Posterior vena cava (tissue), 2 donors: ENCODE measurements at regions not wholly inside any gene's neighbourhood (a gene's known extent, or its start where the extent isn't known, plus 50 kb on each side); places are given as distances from the start of the nearest gene placed in this dataset.
"Not testable (repeated sequence)": the region's sequence is repeated elsewhere in the genome, so short reads cannot be mapped to it uniquely, and the experiment has no call there.

ENCODE experiments used
- DNase-seq: peaks from one replicate; pipeline ENCODE4 v3.0.0-alpha.2; 2020; ENCODE audit warnings: low spot score
- intact Hi-C, 2 donors: fragments of 100-400 bp; cut with DNase I; formaldehyde crosslinking; loops; one replicate each; pipeline versions ENCODE4 v1.14.1 to v1.14.2; 2022 to 2023
- donor health status: DM: yes; HTN: yes; CAD: no.
- donor health status: DM: yes; HTN: yes; CAD: no.

DNA sequence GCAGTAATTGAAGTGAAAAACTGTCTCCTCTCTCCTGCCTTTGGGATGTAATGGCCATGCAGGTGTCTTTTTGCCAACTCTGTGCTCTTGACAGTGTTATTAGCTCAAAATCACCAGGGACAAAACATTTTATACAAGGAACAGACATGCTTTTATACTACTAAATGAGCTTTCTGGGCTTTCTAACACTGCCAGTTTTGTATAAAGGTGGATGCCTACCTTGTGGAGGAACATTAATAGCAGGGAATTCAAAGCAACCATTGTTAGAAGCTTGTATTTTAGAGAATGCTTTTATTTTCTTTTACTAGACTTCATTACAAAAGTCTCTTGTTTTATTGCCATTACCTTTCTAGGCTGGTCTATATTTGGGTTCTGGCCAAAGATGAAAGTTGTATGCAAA, 54.7 kb upstream of the ARSJ start:
- no peak for DNase-seq
- intact Hi-C loops, result no loop called here

DNA sequence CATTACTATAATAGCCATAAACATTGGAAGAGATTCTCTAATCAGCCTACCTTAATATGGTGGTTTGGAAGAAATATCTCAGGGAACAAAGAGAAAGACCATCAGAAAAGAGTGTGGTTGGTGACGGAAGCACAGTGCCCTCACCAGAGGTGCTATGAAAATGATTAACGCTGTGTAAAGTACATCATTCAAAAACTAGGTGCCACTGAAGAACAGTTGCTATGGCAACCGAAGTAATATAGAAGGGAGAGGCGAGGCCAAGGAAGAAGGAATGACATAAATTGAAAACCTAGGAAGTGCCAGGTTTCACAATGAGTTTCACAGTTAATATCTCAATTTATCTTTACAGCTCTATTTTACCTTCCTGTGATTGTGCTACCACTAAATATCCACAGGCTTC, 57.0 kb upstream of the ARSJ start:
- DNase-seq, result no peak
- intact Hi-C loops, result no loop called here

DNA sequence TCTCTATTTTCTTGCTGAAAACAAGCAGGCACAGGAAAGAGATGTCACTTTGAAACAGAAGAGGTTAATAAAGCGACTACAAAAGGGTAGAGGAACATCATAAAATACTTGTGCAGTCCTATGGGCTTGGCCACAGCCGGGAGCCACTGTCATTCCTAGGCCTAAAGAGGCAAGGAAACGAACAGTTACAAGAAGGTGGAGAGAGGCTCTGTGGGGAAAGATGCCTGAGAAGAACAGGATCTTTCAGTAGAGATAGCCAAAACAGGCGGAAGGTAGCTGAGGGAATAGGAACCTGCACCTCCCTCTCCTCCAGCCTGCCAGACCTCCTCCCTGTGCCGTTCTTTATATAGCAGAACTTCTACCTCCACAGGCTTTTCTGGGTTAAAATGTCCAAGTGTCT, 57.4 kb upstream of the ARSJ start:
- no peak for DNase-seq
- intact Hi-C loops, result no loop called here

DNA sequence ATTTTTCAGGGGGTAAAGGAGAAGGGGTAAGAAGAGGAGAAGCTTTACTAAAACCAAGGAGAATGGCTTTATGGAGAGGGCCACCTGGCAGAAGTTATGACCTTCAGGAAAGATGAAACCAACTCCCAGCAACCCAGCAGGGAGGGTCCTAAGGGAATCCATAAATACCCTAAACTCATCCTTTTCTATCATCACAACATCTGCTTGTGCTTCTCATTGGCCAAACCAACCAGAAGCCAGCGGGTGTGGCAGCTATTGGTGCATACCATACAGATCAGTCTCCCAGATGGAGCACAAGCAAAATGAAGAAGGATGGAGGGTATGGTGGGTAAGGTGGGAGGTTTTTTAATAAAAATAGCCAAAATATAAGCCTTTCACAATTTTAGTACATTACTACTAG, 58.5 kb upstream of the ARSJ start:
- intact Hi-C loops, result no loop called here
- DNase-seq, result no peak

DNA sequence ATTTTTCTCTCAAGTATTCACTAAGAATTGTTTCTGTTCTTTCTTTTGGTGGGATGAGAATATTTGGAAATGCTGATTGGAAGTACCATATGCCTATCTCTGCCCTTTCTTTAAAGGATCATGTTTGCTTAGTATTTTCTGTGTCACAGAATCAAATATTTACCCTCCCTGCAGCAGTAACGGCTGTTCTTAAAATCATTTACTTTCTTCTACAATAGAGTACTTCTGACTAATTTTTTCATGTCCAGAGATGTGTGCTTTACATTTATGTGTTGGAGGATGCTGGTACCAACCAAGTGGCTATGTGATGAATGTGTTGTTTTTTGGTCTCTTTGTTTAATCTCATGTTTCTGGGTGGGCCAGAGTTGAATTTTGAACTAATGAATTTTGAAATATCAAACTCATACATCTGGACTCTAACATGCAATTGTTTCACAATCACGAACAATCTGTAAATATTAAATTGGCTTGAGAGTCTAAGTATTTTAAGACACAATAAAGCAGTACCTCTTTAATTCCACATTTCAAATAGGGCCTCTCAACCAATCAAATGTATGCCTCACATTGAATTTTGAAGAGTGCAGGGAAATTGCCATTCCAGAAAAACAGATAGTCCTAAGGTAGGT, 59.4 kb upstream of the ARSJ start:
- intact Hi-C loops, result no loop called here
- DNase-seq, result no peak

DNA sequence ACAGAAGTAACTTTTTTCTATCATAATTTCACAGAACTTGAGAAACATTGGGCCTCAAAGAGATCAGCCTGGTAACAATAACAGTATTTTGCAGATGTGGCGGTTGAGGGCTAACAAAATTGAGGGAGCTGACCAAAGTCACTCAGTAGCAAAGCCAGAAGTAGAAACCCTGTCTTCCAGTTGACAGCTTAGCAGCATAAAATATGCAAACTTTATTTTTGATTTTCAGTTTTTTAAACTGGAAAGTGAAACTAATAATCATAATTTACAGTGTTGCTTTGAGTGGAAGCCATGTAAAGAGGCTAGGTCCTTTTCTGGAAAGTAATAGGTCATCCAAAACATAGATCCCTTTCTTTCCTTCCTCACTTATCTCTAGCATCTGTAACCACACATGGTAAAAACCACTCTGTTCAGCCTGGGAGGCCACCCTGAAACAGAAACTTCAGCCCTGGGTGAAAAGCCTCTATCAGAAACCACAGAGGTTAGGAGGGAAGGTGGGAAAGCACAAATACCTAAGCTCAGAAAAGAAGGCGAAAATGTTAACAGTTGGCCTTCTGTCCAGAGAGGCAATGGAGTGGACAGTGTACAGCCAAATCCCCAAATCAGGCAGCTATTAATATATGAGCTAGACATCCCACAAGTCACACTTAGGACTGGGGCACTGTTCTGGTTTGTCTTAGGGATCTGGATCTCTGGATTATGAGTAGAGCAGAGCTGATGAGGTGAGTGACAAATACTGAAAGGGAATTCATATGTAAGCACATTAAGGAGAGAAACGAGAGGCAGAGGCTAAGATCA, 61.1 kb upstream of the ARSJ start:
- DNase-seq, result no peak
- intact Hi-C loops, result no loop called here

DNA sequence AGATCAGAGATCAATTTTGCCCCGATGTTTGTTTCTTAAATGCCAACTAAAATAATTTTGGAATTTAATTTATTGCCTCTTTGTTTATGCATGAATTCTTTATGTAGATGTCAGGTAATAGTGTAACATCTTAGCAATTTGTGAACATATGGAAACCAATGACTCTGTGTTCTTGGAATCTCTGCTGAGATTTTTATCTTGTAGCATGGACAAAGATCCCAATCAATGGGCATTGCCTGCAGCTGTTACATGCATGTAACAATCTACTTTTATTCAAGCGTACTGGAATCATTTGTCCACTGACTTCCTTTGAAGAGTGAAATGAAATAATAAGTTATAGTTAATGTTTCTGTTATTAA, 61.6 kb upstream of the ARSJ start:
- DNase-seq, result no peak
- intact Hi-C loops, result no loop called here

DNA sequence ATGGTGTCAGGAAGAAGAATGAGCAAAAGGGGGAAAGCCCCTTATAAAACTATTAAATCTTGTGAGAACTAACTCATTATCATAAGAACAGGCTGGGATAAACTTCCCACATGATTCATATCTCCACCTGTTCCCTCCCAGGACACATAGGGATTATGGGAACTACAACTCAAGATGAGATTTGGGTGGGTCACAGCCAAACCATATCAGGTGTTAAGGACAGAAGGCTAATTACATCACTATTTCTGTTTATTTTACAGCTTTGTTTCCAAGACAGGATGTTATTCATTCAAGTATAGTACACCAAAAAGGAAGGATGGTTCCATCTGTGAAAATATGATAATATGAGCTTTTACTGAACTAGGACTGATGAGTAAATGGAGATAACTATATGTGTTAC, 63.7 kb upstream of the ARSJ start:
- intact Hi-C loops, result no loop called here

DNA sequence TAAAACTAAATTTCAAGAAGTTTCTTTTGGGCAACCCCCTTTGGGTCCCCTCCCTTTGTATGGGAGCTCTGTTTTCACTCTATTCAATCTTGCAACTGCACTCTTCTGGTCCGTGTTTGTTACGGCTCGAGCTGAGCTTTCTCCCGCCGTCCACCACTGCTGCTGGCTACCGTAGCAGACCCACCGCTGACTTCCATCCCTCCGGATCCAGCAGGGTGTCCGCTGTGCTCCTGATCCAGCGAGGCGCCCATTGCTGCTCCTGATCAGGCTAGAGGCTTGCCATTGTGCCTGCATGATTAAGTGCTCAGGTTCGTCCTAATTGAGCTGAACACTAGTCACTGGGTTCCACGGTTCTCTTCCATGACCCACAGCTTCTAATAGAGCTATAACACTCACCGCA, 64.9 kb upstream of the ARSJ start:
- DNase-seq, intact Hi-C loops: not testable (repeated sequence)

More for the DNA sequence above, 63.7 kb upstream of the ARSJ start:
- DNase-seq, result no peak

DNA sequence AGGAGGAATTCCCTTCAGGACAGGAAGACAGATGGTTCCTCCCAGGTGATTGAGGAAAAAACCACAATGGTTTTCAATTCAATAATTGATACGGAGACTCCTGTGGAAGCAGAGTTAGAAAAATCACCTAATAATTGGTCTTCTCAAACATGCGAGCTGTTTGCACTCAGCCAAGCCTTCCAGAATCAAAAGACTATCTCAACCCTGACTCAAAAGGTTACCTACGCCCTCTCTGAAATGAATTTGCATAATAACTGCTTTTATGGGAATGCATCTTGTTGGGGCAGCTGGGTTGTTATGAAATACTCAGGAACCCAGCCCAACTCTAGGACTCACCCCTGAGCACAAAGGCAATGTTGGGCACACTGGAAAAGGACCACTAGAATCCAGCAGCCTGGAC, 66.9 kb upstream of the ARSJ start:
- intact Hi-C loops, result no loop called here
- DNase-seq, result no peak

DNA sequence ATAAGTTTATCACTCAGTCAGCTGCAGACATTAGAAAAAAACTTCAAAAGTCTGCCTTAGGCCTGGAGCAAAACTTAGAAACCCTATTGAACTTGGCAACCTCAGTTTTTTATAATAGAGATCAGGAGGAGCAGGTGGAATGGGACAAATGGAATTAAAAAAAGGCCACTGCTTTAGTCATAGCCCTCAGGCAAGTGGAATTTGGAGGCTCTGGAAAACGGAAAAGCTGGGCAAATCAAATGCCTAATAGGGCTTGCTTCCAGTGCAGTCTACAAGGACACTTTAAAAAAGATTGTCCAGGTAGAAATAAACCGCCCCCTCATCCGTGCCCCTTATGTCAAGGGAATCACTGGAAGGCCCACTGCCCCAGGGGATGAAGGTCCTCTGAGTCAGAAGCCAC, 68.7 kb upstream of the ARSJ start:
- intact Hi-C loops, DNase-seq: not testable (repeated sequence)

DNA sequence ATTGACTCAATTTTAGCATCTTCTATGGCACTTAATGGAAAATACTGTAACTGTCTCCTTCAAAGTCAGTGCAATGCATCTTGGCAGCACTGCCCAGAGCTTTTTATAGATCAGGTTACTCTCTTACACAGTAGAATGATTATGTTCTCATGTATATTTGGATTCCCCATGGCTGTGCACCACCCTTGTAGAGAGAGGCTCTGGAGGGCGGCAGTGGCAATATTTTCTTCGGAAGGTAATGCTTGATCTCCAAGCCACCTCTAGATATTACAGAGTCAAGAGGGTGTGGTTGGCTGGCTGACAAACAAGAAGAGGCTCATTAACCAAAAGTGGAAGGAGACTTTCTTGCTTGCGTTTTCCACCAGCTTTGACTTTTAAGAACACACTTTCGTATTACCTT, 72.8 kb upstream of the ARSJ start:
- no peak for DNase-seq
- intact Hi-C loops, result no loop called here

DNA sequence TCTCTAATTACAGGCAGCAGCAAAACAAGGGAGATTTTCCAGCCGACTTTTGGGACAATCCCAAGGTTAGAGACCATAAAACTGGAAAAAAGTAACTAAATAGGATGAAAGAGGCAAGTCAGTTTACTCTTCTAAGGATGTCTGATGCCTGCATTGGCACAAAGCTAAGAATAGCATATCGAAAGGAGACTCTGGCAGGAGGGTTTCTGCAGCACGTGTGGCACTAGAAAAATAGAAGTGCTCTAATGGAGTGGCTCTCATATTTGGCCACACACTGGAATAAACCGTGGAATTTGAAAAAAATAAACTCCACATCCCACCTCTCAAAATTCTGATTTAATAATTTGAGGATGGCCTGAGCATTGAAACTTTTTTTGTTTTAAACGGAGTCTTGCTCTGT, 77.2 kb upstream of the ARSJ start:
- intact Hi-C loops, result no loop called here
- DNase-seq, result no peak

DNA sequence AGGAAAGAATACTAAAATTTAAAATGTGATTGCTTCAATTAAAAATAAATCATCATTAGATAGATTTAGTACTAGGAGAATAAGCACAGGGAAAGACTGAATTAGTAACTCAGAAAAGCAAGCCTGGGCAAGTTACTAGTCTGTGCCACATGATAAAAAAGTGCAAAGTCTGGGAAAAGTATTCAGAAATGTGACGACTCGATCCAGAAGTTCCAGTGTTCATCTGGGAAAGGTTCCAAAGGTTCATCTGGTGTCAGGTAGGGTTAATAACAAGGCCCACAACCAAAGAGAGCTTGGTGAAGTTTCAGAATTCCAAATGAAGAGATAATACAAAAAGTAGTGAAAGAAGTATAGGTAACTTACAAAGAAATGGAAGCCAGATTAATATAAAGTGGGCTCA, 78.3 kb upstream of the ARSJ start:
- DNase-seq, result no peak
- intact Hi-C loops, result no loop called here

DNA sequence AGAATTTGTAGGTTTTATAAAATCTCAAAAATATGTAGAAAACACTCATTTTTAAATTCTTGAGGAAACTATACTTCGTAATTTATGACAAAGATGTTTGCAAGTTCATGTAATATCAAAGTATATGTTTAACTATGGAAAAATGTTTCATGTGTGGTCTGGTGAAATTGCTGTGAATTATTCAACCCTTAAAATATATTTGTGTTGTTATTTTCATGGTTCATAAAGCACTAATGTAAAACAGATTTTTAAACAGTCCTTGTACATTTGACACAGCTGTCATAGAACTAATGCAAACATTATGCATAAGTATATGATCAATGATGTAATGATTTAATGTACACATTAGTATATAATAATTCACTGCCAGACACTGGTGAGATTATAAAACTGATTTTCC, 83.1 kb upstream of the ARSJ start:
- DNase-seq, result no peak
- intact Hi-C loops, result no loop called here

DNA sequence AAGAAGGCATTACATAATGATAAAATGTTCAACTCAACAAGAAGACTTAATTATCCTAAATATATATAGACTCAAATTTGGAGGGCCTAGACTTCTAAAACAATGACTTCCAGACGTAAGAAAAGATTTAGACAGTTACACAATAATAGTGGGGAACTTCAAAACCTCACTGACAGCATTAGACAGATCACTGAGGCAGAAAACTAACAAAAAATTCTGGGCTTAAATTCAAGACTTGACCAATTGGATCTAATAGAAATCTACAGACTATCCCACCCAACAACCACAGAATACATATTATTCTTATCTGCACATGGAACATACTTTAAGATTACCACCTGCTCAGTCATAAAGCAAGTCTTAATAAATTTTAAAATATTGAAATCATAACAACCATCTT, 93.3 kb upstream of the ARSJ start:
- intact Hi-C loops, result loop anchor here in 1 of 2 donors (10.0 kb wide), 1 partner anchor 678 kb away; no protein-coding TSS in a partner anchor
- DNase-seq, result no peak

DNA sequence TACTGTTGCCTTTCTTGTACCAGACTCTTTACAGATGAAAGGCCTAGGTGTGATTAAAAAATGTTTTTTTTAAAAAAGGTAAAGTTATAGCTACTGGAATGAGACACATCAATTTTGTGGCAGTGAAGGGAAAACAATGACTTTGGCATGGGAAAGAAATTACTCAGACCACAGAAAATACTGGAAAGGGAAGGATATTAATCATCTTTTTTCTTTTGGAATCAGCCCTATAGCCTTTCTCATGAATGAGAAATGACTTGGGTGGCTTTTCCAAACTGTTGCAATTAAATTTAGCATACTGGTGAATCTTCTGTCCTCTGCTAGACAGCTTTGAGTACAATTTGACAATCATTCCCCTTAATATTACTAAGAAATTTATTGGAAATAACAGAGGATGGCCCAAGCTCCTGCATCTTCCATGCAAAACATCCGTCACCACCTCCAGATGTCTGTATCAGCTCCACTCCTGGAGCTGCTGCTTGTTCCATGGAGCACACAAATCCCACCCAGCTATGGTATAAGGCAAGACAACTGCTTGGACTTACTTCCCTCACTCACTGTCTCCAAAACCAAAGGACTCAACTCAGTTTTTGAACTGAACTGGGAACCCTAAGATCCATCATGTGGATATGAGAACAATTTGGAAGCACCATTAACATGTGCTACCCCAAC, 97.6 kb upstream of the ARSJ start:
- no peak for DNase-seq
- intact Hi-C loops, result loop anchor here in 1 of 2 donors (10.0 kb wide), 1 partner anchor 682 kb away; no protein-coding TSS in a partner anchor

DNA sequence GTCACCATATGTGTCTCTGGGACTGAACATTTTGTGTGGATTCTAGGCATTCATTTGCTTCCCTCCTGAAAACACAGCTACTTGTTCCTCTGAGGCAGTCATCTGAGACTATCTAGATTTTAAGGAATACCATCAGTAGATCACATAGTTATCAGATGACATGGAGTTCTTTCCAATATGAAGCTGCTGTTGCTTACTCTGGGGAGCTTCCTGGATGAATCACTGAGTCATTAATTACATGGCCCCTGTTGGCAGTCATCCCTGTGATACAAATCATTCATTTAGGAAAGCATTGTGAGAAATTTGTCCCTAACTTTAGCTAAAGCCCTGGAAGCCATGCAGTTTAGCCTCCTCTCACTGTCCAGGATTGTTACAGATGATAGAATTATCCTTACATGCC, 98.2 kb upstream of the ARSJ start:
- no peak for DNase-seq
- intact Hi-C loops, result loop anchor here in 1 of 2 donors (10.0 kb wide), 1 partner anchor 683 kb away; no protein-coding TSS in a partner anchor

DNA sequence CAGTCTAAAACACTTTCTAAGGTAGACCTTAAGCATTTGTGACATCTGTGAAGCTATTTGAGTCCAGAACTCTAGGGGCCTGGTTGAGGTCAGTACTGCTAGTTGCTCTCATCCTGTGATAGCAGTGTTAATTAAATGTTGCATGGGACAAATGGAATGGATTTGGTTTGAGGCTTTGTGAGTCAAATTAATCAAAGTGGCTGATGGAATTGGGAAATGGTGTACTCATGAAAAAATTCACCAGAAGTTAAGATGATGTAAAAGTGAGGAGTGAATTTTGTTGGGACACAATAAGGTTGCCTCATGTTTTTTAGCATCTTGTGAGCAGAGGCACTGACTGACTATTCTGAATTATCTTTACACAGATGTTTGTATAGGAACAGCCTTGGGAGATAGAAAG, 99.2 kb upstream of the ARSJ start:
- intact Hi-C loops, result loop anchor here in 1 of 2 donors (10.0 kb wide), 1 partner anchor 684 kb away; no protein-coding TSS in a partner anchor
- no peak for DNase-seq

DNA sequence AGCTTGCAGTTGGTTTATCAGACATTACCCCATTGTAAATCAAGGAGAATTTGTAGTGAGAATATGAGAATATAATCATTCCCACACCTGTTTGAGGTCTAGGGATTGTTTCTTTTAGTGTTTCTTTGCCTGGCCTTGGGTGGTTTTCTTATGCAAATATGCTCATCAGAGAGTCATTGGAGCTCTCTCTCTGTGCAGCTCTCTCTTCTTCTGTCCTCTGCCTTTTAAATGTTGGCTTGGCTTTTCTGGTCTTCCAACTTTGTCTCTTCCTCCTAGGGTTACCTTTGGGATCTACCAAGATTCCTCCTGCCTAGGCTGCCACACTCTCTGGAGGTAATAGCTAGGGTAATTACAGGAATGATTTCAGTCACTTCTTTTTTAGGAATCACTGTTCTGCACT, 102.3 kb upstream of the ARSJ start:
- DNase-seq, result no peak
- intact Hi-C loops, result no loop called here

DNA sequence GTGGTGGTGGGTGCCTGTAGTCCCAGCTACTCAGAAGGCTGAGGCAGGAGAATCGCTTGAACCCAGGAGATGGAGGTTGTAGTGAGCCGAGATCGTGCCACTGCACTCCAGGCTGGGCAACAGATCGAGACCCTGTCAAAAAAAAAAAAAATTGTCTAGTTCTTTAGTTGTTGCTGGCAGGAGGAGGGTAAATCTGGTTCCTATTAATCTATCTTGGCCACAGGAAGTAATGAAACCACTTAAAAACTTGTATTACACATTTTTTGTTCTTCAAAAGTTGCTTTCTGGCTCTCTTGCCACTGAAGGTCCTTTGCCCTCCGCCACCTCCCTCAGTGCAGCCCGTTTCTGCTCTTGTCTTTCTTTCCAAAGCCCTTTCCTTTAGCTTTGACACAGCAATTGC, 102.9 kb upstream of the ARSJ start:
- DNase-seq, result no peak
- intact Hi-C loops, result no loop called here
